Keratinocyte (primary cell): ENCODE measurements at regions not wholly inside any gene's neighbourhood (a gene's known extent, or its start where the extent isn't known, plus 50 kb on each side); places are given as distances from the start of the nearest gene placed in this dataset.

Experiments
- DNase-seq: peaks from one replicate; pipeline ENCODE4 v3.0.0-alpha.2; 2011; ENCODE audit warnings: low read depth, missing footprints, low spot score
- FAIRE-seq: peaks from 2 replicates; lab custom pipeline; 2011; peaks lifted over from hg19 to GRCh38; lab: Jason Lieb, UNC
- H2AFZ ChIP-seq: 2 replicates; pipeline ENCODE4 v1.6.0; 2012; ENCODE audit warnings: low read length, control low read depth, inconsistent platforms; ENCODE audit not compliant: control insufficient read depth
- H3K27ac ChIP-seq: 2 replicates; pipeline ENCODE4 v1.5.1; 2011; ENCODE audit warnings: low read length; ENCODE audit not compliant: control insufficient read depth, insufficient read depth
- H3K27me3 ChIP-seq: 3 replicates; pipeline ENCODE4 v1.6.0; 2011; ENCODE audit warnings: low read length; ENCODE audit not compliant: control insufficient read depth, insufficient read depth; ENCODE audit errors: extremely low read depth
- H3K36me3 ChIP-seq, 2 experiments: 2 replicates in 1 of 2; 3 replicates in 1 of 2; pipeline ENCODE4 v1.5.1; 2011; ENCODE audit warnings: low read length in 2 of 2, mild to moderate bottlenecking in 1 of 2; ENCODE audit not compliant: control insufficient read depth in 2 of 2, insufficient read depth in 2 of 2; ENCODE audit errors: extremely low read depth in 1 of 2
- H3K4me1 ChIP-seq: 3 replicates; pipeline ENCODE4 v1.5.1; 2011; ENCODE audit warnings: low read length; ENCODE audit not compliant: control insufficient read depth, insufficient read depth; ENCODE audit errors: extremely low read depth
- H3K4me2 ChIP-seq: 3 replicates; pipeline ENCODE4 v1.6.0; 2011; ENCODE audit warnings: low read depth, low read length; ENCODE audit not compliant: control insufficient read depth, insufficient read depth; ENCODE audit errors: extremely low read depth
- H3K4me3 ChIP-seq, 3 experiments: fragments of 200-600 bp in 1 of 3; sonication (generic) in 1 of 3; 2 replicates in 2 of 3; 3 replicates in 1 of 3; pipeline ENCODE4 v1.5.1; 2011 to 2016; ENCODE audit warnings: low read length in 3 of 3, mild to moderate bottlenecking in 3 of 3, control low read depth in 2 of 3, inconsistent platforms in 1 of 3, low read depth in 1 of 3, mixed read lengths in 1 of 3, mixed run types in 1 of 3, moderate library complexity in 1 of 3; ENCODE audit not compliant: control insufficient read depth in 2 of 3, insufficient read depth in 2 of 3; ENCODE audit errors: extremely low read depth in 1 of 3
- H3K79me2 ChIP-seq: 2 replicates; pipeline ENCODE4 v1.6.0; 2012; ENCODE audit warnings: low read length; ENCODE audit not compliant: control insufficient read depth, insufficient read depth
- H3K9ac ChIP-seq: 3 replicates; pipeline ENCODE4 v1.6.0; 2011; ENCODE audit warnings: low read length; ENCODE audit not compliant: control insufficient read depth, insufficient read depth; ENCODE audit errors: extremely low read depth
- H3K9me1 ChIP-seq: 3 replicates; pipeline ENCODE4 v1.6.0; 2011; ENCODE audit warnings: low read length; ENCODE audit not compliant: control insufficient read depth, insufficient read depth; ENCODE audit errors: extremely low read depth
- H3K9me3 ChIP-seq: 2 replicates; pipeline ENCODE4 v1.5.1; 2012; ENCODE audit warnings: low read depth, low read length; ENCODE audit not compliant: control insufficient read depth
- H4K20me1 ChIP-seq: 3 replicates; pipeline ENCODE4 v1.6.0; 2011; ENCODE audit warnings: low read length; ENCODE audit not compliant: control insufficient read depth, insufficient read depth; ENCODE audit errors: extremely low read depth
- CTCF ChIP-seq, 3 experiments: IDR thresholded peaks in 1 of 3; conservative IDR thresholded peaks in 1 of 3; optimal IDR thresholded peaks in 1 of 3; 2 replicates in 2 of 3; 3 replicates in 1 of 3; pipeline versions ENCODE3 to v1.5.1; 2011; ENCODE audit warnings: low read length in 3 of 3, mild to moderate bottlenecking in 3 of 3, moderate library complexity in 2 of 3, control low read depth in 1 of 3, inconsistent platforms in 1 of 3; ENCODE audit not compliant: insufficient read depth in 2 of 3; ENCODE audit errors: extremely low read depth in 1 of 3
- EZH2 ChIP-seq: IDR thresholded peaks from one replicate; pipeline ENCODE4 v1.6.1; 2012; ENCODE audit warnings: inconsistent platforms, mild to moderate bottlenecking, low read length, moderate library complexity
- dilution Hi-C: fragments of 300-500 bp; cut with MboI; formaldehyde crosslinking; loops from one replicate; pipeline ENCODE4 v1.7.0; 2020; ENCODE audit warnings: low sequenced_read_pairs; ENCODE audit not compliant: extremely low pct_ligation_motif_present

GRCh38 chr2:176725873-176726645 lies 456.8 kb downstream of the MTX2 start:
- Histone ChIP-seq H3K9me1 (no peaks in the 10 kb centered on the region), H2AFZ (no peak overlapping the region), H3K79me2 (no peaks in the 10 kb centered on the region), H3K4me1 (no peaks in the 10 kb centered on the region), H3K27ac (no peak overlapping the region), H4K20me1 (no peaks in the 10 kb centered on the region), H3K27me3 (no peaks in the 10 kb centered on the region), H3K4me2 (no peak overlapping the region), H3K9ac (no peak overlapping the region), H3K36me3 (no peaks in the 10 kb centered on the region), H3K4me3 (no peak overlapping the region), H3K9me3 (no peaks in the 10 kb centered on the region)
- DNase-seq = no peak
- FAIRE-seq = no peak
- TF ChIP-seq CTCF (optimal IDR thresholded peaks at IDR 0.05 in 1 of 3, IDR thresholded peaks at IDR 0.05 in 1 of 3, conservative IDR thresholded peaks at IDR 0.05 in 1 of 3; ENCODE audit: extremely low read depth in 1 of 3, insufficient read depth in 2 of 3, low read length in 3 of 3) (no peak), EZH2 (no peak)
- dilution Hi-C loops = no loop called here

GRCh38 chr2:176727696-176728095 lies 458.5 kb downstream of the MTX2 start:
- Histone ChIP-seq H3K27ac (no peak overlapping the region), H3K4me1 (no peaks in the 10 kb centered on the region), H3K9ac (no peak overlapping the region), H2AFZ (no peak overlapping the region), H3K9me1 (no peaks in the 10 kb centered on the region), H3K4me3 (no peak overlapping the region), H3K79me2 (no peaks in the 10 kb centered on the region), H3K4me2 (no peak overlapping the region), H3K27me3 (no peaks in the 10 kb centered on the region), H3K36me3 (no peaks in the 10 kb centered on the region), H4K20me1 (no peaks in the 10 kb centered on the region), H3K9me3 (no peaks in the 10 kb centered on the region)
- FAIRE-seq (no peak), DNase-seq (no peak)
- TF ChIP-seq EZH2 (no peak), CTCF (optimal IDR thresholded peaks at IDR 0.05 in 1 of 3, IDR thresholded peaks at IDR 0.05 in 1 of 3, conservative IDR thresholded peaks at IDR 0.05 in 1 of 3; ENCODE audit: extremely low read depth in 1 of 3, insufficient read depth in 2 of 3, low read length in 3 of 3) (no peak)
- dilution Hi-C loops = no loop called here
